ELF-1 (cell line): ENCODE measurements at regions not wholly inside any gene's neighbourhood (a gene's known extent, or its start where the extent isn't known, plus 50 kb on each side); places are given as distances from the start of the nearest gene placed in this dataset.
"Not testable (repeated sequence)": the region's sequence is repeated elsewhere in the genome, so short reads cannot be mapped to it uniquely, and the experiment has no call there.

Experiments used
- DNase-seq: peaks from one replicate; pipeline ENCODE4 v3.0.0-alpha.2; 2016; ENCODE audit warnings: low read depth, low spot score

GRCh38 chr5:93682471-93683404, 58.7 kb downstream of the POU5F2 start:
- not testable (repeated sequence) for DNase-seq

DNA sequence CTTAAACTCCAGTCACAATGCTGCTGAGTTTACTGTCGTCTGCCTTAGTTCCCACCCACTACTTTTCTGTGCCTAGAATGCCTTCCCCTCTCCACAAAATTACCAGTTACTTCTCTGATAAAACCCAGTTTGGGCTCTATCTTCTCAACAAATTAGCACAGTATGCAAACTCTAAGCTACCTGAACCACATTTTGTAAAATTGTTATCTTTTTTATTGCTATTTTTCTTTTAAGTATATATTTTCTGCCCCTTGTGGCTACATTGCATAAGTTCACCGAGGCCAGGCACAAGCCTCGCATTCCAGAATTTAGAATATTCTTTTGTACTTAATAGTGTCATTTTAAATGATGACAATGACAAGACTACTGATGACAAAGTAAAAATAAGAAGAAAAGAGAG, 60.0 kb downstream of the POU5F2 start:
- no peak for DNase-seq

GRCh38 chr5:93677359-93677891, 64.0 kb downstream of the POU5F2 start:
- DNase-seq = peak; percentile 84

DNA sequence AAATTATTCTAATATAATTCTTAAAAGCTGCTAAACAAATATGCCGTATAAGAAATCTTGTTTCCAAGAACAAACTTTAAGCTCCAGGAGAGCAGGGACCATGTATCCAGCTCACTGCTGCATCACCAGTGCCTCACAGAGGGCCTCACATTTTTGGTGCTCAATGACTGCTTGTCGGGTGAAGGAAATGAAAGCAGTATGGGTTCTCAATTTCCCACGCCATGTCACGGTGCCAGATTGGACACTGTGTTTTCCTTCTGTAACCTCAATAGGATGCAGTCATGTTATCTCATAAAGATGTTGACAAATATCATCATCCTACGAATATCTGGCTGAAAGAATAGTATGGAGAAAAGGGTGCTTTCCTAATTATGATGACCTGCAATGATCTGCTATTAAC, 64.7 kb downstream of the POU5F2 start:
- DNase-seq = no peak

GRCh38 chr5:93675460-93676450, 65.6 kb downstream of the POU5F2 start:
- no peak for DNase-seq

GRCh38 chr5:93674866-93675459, 66.4 kb downstream of the POU5F2 start:
- no peak for DNase-seq

GRCh38 chr5:93674138-93674537, 67.3 kb downstream of the POU5F2 start:
- no peak for DNase-seq

GRCh38 chr5:93673316-93673954, 68.0 kb downstream of the POU5F2 start:
- DNase-seq = no peak

- no peak for DNase-seq
Measured at GRCh38 chr5:93665648-93666047, 75.8 kb downstream of the POU5F2 start.

GRCh38 chr5:93660677-93661076, 77.7 kb downstream of the NR2F1 start:
- no peak for DNase-seq

DNA sequence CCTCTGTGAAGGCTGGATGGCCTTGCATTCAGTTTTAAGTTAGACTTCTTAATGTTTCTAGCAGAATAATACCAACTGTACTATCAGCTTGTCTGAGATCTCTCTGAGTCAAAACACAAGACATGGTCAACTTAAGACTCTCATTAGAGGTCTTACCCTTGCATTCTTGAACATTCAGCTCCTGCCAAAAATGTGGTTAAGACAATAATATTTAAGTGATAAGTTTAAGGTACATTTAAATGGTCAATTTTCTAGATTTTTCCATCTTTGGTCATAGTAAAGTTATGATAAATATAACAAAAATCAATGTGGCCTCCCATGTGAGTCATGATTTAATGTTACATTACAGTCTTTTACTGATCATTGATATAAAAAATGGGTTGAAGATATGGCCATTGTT, 75.0 kb downstream of the NR2F1 start:
- no peak for DNase-seq

- no peak for DNase-seq
Measured at GRCh38 chr5:93654676-93655075, 71.7 kb downstream of the NR2F1 start.

- no peak for DNase-seq
Measured at GRCh38 chr5:93653716-93654115, 70.7 kb downstream of the NR2F1 start.

DNA sequence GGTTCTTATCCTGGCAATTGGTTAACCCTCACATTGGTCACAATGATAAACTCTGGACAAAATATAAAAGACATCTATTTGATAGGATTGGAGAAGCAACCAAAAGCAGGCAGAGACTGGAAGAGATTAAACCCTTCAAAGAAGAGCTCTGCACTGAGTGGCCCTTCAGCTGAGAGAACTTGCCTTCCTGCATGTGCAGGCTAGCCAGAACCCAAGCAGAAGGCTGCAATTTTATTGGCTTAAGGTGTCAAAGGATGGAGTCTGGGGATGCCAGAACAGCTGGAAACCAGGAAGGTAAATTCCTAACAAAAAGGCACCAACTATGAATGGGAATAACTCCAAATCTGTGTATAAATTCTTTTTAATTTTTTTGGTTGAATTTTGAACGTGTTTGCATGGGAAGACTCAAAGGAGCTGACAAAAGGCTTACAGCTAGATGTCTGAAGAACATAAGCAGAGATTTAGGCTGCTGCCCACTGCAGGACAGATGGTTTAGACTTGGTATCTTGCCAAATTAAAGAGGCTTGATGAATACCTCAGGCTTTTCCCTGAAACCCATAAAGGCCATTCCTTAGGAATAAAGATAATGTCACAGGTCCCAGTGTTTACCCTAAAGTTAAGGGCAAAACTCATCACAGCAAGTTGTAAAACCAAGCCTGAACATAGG, 66.3 kb downstream of the NR2F1 start:
- DNase-seq = peak; percentile 6

DNA sequence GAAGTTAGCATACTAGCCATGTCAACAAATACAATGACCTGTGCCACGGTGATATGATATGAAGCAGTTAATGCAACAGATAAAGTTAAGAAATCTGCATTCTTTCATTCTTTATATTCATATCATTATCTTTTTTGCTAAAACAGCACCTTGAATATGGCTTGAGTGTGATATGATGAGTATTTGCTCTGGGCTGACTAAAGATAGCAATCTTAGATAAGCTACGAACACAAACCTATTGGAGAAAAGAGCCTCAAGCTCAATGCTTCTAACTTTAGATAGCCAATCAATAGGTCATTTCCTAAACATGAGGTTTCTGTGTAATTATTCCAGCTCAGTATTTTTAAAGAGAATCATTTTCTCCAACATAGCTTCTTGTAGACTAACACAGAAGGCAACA, 61.7 kb downstream of the NR2F1 start:
- DNase-seq = no peak
